CD4-positive, alpha-beta T cell treated with Interleukin-4 for 1 hour (primary cell): ENCODE measurements at regions not wholly inside any gene's neighbourhood (a gene's known extent, or its start where the extent isn't known, plus 50 kb on each side); places are given as distances from the start of the nearest gene placed in this dataset.

Experiments
- DNase-seq, 2 donors: peaks; one replicate each; pipeline ENCODE4 v3.0.0-alpha.2; 2020 to 2022

DNA sequence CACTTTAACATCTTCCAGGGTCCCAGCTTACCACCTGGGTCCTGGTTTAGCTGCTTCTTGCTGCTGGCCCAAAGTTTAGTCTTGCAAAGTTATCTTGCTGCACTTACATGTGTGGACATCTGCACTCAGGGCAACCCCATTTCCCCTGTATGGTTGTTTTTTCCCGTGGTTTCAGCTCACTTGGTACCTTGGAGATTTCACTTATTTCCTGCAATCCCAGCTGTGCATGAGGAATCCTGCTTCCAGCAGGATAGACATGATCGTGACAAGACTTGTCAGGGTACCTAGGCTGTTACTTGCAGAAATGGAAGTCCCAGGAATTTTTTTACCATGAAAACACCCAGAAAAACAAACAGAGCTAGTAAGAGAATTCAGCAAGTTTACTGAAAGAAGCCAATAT, 95.9 kb upstream of the LEP start:
- DNase-seq = no peak

DNA sequence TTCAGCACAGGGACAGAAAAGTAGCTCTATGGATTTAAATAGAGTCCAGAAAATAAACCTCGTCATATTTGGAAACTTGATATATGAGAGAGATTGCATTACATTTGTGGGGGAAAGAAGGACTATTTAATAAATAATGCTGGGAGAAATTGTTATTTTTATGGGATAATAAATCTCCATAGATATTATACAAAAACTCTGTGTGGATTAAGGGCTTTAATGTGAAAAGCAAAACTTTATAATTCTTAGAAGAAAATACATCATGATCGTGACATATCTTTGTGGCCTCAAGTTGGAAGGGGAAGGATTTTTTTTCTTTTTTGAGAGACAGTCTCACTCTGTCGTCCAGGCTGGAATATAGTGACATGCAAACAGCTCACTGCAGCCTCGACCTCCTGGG, 95.0 kb upstream of the LEP start:
- DNase-seq = no peak

DNA sequence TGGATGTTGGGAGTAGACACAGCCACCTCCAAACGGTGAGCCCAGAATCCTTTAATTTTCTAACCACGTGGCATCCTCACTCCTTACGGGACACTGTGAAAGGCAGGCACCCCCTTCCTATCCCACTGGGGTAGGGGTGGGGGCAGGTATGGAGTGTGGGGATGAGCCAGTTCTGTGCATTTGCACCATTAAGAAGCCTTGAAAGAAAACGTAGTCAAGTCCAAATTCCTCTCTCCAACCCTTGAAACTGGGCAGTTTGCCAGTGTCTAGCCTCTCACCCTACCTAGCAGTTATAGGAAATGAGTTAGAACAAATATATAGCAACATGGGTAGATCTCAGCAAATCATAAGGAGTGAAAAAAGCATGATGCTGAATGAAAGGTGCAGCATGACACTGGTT, 92.4 kb upstream of the LEP start:
- DNase-seq = no peak

DNA sequence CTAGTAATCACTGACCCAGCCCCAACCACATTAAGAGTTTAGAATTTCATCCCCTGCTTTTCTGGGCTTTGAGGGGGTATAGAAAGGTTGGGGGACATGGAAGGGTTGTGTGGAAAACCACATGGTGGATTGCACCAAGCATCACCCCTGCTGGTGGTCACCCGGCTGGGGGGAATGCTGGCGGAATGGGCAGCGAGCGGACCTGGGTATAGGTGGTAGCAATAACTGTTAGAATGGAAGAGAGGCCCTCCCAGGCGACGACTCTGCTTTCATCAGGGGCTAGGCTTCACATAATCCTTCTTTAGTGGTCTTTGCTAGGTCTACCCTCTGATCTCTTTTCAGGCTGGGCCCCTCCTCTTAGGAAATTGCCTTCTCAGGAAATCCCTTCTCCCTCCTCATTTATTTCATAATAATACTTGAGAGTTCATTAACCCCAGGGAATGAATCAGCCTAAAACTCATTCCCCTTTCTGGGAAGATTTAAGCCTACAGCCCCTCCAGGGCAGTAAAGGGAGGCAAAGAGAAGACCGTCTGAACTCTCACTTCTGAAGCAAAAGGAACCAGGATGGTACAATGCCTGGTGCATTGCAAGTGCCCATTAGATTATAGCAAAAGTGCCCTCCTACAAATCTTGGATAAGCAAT, 90.7 kb upstream of the LEP start:
- no peak for DNase-seq

DNA sequence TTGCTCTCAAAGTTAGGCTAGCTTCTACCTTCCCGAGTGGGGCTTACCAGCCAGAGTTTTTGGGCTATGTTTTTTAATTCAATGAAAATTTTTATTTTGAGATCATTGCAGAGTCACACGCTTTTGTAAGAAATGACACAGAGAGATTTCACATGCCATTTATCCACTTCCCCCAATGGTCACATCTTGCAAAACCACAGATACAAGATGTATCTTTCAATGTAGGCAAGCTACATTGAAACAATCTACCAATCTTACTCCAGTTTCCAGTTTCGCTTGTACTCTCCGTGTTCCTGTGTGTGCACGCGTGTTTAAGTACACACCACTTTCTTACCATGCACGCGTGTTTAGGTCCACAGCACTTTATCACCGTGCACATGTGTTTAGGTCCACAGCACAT, 89.4 kb upstream of the LEP start:
- DNase-seq = no peak

DNA sequence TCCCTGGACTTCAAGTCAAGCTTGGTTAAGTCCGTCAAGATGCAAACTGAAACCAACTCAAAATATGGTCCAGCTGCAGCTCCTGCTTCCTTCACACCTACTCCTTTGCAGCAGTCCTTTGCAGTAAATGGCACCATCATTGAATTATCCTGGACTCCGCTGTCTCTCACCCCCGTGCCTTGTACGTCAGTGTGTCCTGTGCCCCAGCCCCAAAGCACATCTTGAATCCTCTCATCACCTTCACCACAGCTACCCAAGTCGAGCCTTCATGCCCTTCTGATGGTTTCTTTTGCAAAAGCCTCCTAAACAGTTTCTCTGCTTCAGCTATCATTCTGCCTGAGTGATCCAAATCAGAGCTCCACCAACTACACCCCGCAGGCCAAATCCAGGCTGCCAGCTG, 88.4 kb upstream of the LEP start:
- DNase-seq = no peak

DNA sequence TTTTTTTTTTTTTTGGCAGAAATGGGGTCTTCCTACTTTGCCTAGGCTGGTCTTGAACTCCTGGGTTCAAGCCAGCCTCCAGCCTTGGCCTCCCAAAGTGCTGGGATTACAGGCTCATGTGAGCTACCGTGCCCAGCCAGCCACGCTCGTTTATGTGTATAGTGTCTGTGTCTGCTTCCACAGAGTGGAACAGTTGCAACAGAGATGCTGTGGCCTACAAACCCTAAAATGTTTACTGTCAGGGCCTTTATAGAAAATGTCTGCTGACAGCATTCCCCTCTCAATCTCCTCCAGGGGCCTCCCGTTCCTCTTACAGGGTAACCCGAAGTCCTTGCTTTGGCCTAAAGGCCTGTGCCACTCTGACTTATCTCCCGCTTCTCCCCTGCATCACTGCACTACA, 87.6 kb upstream of the LEP start:
- no peak for DNase-seq

DNA sequence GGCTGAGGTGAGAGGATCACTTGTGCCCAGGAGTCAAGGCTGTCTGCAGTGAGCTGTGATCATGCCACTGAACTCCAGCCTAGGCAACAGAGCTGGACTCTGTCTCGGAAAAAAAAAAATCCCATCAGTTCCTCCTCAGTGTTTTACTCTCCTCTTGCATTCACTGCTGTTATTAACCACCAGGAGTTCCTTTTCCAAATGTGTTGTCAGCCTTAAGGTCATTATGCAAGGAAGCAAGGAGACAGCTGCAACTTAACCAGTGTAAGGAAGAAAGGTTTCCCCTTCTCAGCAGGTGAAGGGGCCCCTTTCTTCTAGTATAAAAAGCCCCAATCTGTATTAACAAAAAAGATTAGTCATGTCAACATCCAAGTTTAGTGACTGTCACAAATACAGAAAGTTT, 86.6 kb upstream of the LEP start:
- no peak for DNase-seq

DNA sequence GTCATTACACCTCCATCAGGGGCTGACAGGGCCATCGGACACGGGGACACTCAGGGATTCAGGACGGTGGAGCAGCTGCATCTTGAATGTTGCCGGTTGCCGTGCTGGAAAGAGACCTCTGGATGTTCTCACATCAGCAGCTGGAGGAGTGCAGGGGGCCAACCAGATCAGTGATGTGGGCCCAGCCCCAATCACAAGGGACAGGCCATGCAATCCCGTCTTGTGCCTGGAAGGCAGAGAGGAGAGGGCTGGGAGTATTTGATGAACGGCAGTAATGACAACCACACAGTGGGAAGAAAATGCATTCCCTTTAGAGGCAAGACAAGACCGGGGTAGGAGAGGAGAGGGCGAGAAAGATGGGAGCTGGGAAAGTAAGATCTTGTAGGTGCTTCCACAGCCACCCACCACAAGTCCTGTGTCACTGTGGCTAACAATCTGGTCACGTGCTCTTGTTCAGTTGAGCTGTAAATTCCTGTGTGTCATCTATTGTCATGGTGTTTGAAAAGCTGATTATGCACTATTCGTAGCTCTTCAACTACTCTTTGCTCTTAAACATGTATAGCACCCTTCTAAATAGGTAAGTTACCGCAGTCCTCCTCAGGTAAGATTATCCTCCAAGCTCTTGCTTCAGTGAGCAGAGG, 85.9 kb upstream of the LEP start:
- DNase-seq = no peak

DNA sequence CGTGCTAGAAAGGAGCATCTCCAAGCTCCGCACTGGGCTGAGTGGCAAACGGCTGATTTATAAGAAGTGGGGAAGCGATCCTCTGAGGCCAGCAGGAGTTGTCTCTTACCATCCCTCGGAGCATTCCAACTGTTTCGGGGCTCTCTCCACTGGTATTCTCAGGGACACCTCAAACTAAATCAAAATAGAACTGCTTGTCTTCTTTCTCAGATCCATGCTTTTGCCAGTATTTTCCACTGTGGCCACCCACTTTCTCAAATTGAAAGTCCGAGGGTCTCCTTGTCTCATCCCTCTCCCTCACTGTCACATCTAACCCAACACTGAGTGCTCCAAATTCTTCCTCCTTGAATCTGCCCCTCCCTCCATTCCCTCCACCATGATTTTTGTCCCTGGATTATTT, 83.2 kb upstream of the LEP start:
- DNase-seq = no peak

DNA sequence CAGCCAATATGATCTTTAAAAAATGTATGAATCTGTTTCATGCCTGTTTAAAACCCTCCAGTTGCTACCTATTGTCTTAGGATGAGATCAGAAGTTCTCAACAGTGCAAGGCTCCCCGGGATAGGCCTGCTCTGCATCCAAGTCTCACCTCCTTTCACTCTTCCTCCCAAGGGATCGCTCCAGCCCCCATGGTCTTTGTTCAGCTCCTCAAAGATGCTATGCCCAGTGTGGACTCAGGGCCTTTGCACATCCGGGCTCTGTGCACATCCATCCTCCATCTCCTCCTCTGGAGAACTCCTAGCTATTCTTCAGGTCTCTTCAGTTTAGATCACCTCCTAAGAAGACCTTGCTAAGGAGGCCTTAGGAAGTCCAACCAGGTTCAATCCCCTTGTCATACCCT, 82.7 kb upstream of the LEP start:
- DNase-seq = no peak

DNA sequence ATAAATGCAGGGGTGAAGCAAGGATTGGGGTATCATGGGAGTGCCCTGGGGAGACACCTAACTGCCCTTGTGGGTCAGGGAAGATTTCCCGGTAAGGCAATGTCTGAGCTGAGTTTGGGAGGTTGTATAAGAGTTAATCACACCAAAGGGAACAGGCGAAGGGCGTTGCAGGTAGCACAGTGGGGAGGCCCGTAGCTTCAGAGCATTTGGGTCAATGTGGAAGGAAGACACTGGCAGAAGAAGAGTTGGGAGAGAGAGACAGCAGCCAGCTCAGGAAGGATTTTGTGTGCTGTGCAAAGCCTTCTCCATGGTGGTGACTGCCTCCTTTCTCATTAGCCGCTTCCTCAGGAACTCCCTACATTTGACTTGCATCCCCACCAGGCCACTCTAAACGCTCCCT, 80.8 kb upstream of the LEP start:
- no peak for DNase-seq

DNA sequence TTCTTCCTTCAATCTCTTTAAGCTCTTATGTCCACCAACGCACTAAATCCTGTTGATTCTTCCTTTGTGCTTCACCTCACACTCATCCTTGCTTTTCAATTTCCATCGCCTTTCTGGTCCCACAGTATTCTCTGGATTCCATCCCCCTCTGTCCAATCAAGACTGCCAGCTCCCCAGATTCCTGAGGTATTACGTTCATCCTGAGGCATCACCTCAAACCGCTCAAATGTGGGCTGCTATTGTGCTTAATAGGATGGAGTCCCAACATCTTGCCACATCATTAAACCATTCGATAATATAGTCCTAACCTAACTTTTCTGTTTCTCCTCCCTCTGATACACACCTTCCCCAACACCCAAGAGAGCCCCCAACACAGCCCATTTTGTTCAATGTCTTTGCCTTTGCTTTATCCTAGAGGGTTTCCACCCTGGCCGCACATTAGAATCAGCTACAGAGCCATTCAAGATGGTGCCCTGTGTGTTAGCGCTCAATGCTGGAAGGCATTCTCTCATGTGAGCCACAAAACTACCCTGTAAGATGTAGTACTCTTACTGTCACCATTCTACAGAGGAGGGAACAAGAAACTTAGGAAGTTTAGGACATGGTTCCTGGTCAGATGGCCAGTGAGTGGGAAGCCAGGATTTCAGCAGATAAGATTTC, 79.5 kb upstream of the LEP start:
- no peak for DNase-seq

DNA sequence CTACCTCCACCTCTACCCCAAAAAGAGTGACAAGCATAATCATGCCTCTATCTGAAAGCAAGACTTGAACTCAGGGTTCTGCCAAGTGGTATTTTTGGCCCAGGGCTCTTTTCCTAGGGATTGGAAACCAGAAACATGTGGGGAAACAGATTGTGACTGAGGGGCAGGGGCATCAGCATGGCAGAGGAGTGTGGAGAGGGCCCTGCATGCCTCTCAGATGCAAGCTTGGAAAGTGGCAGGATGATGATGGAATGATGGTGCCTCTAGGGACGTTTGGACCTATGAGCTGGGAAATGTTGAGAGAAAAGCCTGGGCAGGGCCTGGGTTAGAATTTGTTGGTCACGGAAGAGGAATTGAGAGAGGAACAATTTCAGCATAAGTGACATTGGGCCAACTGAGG, 78.4 kb upstream of the LEP start:
- no peak for DNase-seq

DNA sequence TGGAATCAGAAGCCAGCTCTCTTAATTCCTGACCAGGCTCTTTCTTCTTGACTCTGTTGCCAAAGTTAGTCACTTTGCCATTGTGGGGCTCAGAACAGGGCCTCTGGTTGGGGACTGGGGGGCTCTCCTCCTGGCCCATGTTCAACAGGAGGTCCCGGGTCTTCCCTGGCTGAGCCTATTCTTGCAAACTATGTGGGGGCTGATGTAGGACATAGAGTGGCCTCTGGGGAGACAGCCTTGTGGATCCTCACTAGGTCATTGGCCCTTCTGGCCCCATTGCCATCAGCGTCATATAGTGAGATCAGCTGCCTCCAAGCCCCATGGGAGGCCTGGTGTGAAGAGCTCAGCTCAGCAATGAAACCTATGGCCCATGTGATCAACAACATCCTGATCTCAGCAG, 77.6 kb upstream of the LEP start:
- no peak for DNase-seq

DNA sequence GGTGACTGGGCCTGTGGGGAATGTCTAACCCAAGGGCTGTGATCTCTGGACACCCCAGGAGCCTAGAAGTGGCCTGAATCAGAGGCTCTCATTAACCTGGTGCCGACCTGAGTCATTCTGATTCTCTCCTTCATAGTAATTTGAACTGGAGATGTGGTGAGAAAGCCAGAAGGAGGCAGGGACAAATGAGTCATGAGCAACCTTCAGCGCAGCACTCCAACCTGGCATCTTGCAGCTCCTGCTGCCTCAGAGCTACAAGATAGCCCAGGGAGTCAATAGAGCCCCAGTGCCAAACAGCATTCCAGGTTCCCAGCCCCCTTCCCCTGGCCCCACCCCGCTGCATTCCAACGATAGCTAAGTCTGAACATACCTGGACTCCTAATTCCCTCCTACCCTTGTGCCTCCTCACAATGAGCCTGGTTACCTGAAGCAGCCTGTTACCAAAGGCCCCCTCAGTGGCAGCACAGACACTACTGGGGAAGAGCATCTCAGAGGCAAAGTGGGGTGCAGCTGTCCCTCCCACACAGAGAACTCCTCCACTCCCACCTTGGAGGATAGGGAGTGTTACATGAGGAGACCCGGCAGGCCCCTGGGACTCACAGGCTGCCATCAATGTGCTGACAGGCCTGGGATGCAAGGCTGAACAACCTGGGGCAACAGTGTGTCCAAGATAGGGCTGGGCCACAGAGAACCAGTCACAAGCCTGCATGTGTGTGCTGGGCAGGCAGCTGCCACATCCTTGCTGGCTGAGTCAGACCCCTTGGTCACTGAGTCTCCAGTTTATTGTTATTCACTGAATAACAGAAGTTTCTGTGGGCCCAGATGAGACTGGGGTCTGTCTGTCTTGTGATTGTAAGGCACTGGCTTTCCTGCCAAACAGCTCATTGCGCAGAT, 76.8 kb upstream of the LEP start:
- no peak for DNase-seq

DNA sequence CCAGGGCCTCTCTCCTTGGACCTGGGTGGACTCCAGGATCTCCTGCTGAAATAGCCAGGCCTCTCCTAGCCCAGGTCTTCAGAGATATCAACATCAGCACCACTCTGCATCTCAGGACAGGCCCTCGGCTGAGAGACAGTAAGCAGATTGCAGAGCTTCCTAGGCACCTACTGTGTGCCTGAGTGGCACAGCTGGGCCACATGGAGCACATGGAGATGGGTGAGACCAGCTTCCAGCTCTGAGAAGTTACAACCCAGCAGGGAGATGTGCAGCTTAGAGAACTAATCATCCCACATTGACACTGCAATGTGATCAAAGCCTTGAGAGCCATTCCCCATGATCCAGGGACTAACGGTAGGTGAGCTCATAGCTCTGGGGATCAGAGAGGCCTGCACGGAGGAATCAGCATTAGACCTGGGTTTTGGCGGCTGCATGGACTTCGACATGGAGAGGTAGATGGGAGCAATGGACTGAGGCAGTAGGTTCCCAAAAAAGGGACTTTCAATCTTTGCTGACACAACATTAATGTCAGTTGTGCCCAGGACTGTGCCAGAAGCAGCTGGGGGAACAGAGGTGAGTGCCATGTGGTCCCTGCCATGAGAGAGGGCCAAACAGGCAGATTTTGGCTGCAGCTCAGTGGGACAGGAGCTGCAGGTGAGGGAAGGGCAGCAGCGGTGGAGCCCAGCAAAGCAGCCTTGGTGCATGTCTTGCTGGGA, 76.0 kb upstream of the LEP start:
- no peak for DNase-seq

DNA sequence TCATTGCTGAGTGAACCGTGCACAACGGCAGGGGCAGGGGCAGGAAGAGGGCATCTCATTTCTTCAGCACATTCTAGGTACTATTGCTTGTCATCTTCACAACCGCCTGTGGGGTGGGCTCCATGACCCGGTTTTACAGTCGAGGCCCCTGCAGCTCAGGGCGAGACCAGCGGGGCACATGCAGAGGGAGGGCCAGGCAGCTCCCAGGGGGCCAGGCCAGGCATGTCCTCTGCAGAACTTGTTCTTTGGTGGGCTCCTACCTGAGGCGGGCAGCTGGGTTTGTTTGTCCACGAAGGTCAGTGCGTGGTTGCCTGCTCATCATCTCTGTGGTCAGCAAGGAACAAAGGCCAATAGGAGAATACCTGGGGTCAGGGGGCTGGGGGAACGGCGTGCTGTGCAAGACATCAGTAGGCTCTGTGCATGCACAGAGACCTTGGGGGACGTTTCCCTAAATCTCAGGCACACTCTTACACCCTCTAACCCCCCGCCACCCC, 75.1 kb upstream of the LEP start:
- no peak for DNase-seq

DNA sequence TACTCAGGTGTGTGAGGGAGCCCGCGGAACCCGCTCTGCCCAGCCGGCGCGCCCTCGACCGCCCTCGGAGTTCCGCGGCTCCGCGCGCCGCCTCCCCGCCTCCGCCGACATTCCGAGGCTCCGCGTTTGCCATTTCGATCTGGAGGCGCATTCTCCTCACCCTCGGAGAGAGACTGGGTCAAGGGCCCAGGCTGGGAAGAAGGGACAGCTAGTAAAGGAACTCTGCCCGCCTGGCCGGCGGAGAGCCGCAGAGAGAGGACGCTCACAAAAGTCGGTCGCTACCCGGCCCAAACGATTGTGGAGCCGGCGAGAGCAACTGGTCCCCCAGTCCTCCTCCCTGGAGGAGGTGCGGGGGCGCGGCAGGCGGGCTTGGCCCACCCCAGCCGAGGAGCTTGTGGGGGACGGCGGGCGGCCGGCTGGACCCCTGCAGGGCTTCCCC, 74.5 kb upstream of the LEP start:
- DNase-seq = no peak

DNA sequence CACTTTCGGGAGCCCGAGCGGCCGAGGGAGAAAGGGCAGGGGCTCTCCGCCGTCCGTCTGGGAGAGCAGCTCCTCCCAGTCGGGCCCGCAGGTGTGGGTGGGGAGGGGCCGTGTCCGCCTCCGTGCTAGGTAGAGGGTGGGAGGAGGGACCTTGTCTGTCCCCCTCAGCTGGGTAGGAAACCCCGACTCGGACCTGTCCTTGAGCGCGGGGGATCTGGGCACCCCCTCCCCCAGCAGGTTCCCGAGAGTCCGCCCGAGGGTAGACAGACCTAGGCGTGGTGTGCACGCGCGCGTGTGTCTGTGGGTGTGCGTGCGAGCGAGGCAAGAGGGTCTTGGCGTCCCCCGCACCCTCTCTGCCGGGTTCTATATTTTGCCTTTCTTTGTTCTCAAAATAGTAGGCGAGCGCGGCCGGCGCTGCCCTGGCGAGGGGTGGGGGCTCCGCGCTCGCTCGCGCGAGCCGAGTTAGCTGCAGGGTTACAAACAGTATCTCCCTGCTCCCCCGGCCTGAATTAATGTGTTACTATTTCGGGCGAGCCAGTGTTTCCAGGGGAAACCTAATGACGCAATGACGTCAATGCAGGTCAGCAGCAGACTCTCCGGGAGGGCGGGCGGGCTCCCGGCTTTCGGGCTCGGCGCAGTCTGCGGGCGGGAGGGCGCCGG, 73.9 kb upstream of the LEP start:
- peak in 1 of 2 donors; percentile 25 for DNase-seq

DNA sequence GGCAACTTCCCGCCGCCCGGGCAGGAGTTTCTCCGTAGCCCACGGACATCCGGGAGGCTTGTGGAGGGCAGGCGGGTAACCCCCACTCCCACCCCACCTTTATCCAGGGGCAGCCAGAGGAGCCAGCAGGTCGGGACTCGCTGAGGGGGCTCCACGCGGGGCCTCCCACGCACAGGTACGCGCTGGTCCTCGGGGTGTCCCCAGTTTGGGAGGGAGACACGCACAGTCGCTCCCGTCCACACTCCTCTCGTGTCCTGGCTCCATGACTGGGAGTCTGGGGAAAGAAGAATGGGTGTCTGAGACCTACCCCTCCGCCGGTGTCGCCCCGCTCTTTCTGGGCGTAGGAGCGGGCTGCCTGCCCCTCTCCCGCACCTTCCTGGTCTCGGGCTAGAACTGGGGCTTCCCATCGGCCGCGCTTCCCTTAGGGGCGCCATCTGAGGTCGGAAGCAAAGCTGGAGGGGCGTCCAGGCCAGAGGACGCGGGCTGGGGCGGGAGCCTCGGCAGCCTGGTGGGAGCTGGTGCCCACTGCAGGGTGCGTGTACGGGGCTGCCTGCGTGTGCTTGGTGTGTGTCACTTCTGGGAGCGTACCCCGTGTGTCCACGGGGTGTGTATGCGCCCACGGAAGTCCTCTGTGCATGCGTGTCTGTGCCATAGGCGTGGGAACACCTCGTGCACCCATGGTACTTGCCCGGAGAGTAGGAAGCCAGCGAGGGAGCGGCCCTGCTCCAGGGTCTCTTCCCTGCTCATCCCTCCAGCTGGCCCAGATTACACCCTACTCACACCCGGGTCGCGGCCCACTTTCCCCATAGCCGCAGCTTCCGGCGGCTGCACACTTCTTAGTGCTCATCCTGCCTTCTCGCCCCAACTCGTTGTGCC, 73.0 kb upstream of the LEP start:
- DNase-seq = no peak
